ENCODE measurements at regions not wholly inside any gene's neighbourhood (a gene's known extent, or its start where the extent isn't known, plus 50 kb on each side); places are given as distances from the start of the nearest gene placed in this dataset.

- no peak for TF ChIP-seq POLR2A (IDR thresholded peaks at IDR 0.05)
- no peak for TF ChIP-seq CTCF (IDR thresholded peaks at IDR 0.05)
Measured at GRCh38 chr18:41370740-41371139, 584.3 kb upstream of the PIK3C3 start.

All from testis (tissue), 2 donors.